OCI-LY7 (cell line): ENCODE measurements at regions not wholly inside any gene's neighbourhood (a gene's known extent, or its start where the extent isn't known, plus 50 kb on each side); places are given as distances from the start of the nearest gene placed in this dataset.

Experiments used
- BruUV-seq: library from RNA; stranded (reverse); fragments of 400-500 nt; replicated peaks from 2 replicates; lab custom pipeline; 2021; lab: Mats Ljungman, UMichigan
- CTCF ChIA-PET: fragments of 300-600 bp; sonication (Branson Sonifier 250); formaldehyde crosslinking; loops from one replicate; lab custom pipeline; 2022; ENCODE audit warnings: antibody characterized with exemption; ENCODE audit not compliant: unreplicated experiment; lab: Charles Lee
- POLR2A ChIA-PET: fragments of 300-600 bp; sonication (Branson Sonifier 250); formaldehyde crosslinking; loops from one replicate; lab custom pipeline; 2022; ENCODE audit warnings: antibody characterized with exemption; lab: Charles Lee
- DNase-seq: peaks from one replicate; pipeline ENCODE4 v3.0.0-alpha.2; 2015; ENCODE audit warnings: low spot score
- H2AFZ ChIP-seq: fragments of 200-600 bp; sonication (generic), shearing (Covaris generic); 2 replicates; pipeline ENCODE4 v1.6.1; 2014; ENCODE audit warnings: mild to moderate bottlenecking, antibody characterized with exemption, low read length, moderate library complexity
- H3K27ac ChIP-seq: fragments of 200-600 bp; sonication (generic); 2 replicates; pipeline ENCODE4 v1.5.1; 2014; ENCODE audit warnings: mixed run types, low read depth, mild to moderate bottlenecking, moderate library complexity, low read length, inconsistent platforms; ENCODE audit not compliant: poor library complexity, severe bottlenecking
- H3K36me3 ChIP-seq: fragments of 200-600 bp; sonication (generic); 2 replicates; pipeline ENCODE4 v1.6.1; 2014; ENCODE audit warnings: mild to moderate bottlenecking, antibody characterized with exemption, low read length, moderate library complexity, mixed read lengths; ENCODE audit not compliant: insufficient read depth
- H3K4me1 ChIP-seq: fragments of 200-600 bp; sonication (generic); 2 replicates; pipeline ENCODE4 v1.5.1; 2014; ENCODE audit warnings: mild to moderate bottlenecking, low read length; ENCODE audit not compliant: insufficient read depth, poor library complexity, severe bottlenecking
- H3K4me2 ChIP-seq: fragments of 200-600 bp; sonication (generic); 2 replicates; pipeline ENCODE4 v1.6.1; 2014; ENCODE audit warnings: mild to moderate bottlenecking, low read length
- H3K4me3 ChIP-seq: fragments of 200-600 bp; sonication (generic); 2 replicates; pipeline ENCODE4 v1.5.1; 2014; ENCODE audit warnings: mild to moderate bottlenecking, low read depth, low read length; ENCODE audit not compliant: poor library complexity, severe bottlenecking
- H3K79me2 ChIP-seq: fragments of 200-600 bp; sonication (generic); 2 replicates; pipeline ENCODE4 v1.6.1; 2016; ENCODE audit warnings: low read depth, mild to moderate bottlenecking, low read length, moderate library complexity, mixed read lengths; ENCODE audit not compliant: insufficient read depth
- H3K9me2 ChIP-seq: fragments of 200-600 bp; sonication (generic); 2 replicates; pipeline ENCODE4 v1.6.1; 2016; ENCODE audit warnings: mild to moderate bottlenecking, low read length, mixed read lengths; ENCODE audit not compliant: insufficient read depth
- H3K9me3 ChIP-seq: fragments of 200-600 bp; sonication (generic); 2 replicates; pipeline ENCODE4 v1.6.1; 2014; ENCODE audit warnings: mild to moderate bottlenecking, mixed run types, low read length, mixed read lengths
- H4K20me1 ChIP-seq: fragments of 200-600 bp; sonication (generic); 2 replicates; pipeline ENCODE4 v1.6.1; 2014; ENCODE audit warnings: mild to moderate bottlenecking, antibody characterized with exemption, low read length, moderate library complexity, mixed read lengths; ENCODE audit not compliant: insufficient read depth
- EZH2phosphoT487 ChIP-seq: fragments of 200-600 bp; sonication (generic); IDR thresholded peaks from 2 replicates; pipeline ENCODE4 v1.6.1; 2018; ENCODE audit warnings: low read depth, borderline replicate concordance, mild to moderate bottlenecking, mixed run types, antibody characterized with exemption, low read length, moderate library complexity, mixed read lengths
- intact Hi-C: fragments of 100-400 bp; cut with micrococcal nuclease; formaldehyde crosslinking; loops from one replicate; pipeline ENCODE4 v1.10.0; 2022; ENCODE audit not compliant: unreplicated experiment
- TF ChIP-seq, protein P1 (sequence below): fragments of 200-600 bp; sonication (generic); conservative IDR thresholded peaks from 2 replicates; pipeline ENCODE4 v1.5.1; 2014; ENCODE audit warnings: mild to moderate bottlenecking, antibody characterized with exemption, low read length, moderate library complexity, mixed read lengths

DNA sequence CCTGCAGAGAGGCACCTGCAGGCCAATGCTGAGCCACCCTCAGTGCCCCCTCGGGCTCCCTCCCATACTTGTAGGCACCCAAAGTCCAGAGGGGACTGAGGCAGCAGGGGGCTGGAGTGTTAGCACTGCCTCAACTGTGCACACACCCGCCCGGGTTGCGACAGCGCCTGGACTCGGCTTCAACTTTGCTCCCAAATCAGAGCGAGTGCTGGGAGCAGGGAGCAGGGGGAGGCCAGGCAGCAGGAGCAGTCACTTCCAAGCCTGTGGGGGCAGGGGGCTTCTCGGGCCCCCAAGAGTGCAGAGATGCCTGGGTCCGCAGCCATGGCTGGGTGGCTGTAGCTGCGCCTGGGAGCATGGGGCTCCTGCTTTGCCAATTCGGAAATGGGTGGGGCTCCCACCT is 79.5 kb downstream of the DISP1 start:
- POLR2A ChIA-PET = no interaction called here
- H2AFZ ChIP-seq = no peak overlapping the region
- CTCF ChIA-PET = no interaction called here

DNA sequence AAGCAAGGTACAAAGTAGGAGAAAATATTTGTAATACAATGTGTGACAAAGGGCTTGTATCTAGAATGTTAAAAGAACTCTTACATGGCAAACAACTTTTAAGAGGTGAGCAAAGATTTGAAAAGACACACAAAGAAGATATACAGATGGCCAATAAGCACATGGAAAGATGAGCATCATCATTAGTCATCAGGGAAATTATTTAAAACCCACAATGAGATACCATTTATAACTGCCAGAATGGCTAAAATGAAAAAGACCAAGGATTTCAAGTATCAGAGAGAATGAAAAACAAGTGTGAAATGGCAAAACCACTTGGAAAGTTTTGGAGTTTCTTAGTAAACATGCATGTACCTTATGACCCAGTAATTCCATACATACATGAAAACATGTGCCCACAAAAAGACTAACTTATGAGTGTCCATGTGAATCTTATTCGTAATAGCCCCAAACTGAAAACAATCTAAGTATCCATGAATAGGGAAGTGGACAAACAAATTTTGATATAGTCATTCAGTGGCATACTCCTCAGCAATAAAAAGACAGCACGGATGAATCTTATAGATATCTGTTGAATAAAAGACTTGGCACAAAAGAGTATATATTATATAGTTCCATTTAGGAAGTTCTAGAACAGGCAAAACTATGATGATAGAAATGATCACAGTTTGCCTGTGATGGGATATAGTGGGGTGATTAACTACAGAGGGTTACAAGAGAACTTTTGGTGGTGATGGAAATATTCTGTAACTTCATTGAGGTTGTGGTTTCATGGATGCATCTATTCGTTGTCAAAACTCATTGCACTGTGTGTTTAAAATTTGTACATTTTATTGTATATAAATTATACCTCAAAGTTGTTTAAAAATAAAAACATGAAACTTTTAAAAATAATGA is 82.0 kb downstream of the DISP1 start:
- H3K27ac ChIP-seq = no peak overlapping the region
- no peaks in the 10 kb centered on the region for H3K36me3 ChIP-seq
- DNase-seq = no peak
- H3K4me1 ChIP-seq = no peaks in the 10 kb centered on the region
- no peaks in the 10 kb centered on the region for H3K9me3 ChIP-seq
- POLR2A ChIA-PET = no interaction called here
- TF ChIP-seq, protein P1, sequence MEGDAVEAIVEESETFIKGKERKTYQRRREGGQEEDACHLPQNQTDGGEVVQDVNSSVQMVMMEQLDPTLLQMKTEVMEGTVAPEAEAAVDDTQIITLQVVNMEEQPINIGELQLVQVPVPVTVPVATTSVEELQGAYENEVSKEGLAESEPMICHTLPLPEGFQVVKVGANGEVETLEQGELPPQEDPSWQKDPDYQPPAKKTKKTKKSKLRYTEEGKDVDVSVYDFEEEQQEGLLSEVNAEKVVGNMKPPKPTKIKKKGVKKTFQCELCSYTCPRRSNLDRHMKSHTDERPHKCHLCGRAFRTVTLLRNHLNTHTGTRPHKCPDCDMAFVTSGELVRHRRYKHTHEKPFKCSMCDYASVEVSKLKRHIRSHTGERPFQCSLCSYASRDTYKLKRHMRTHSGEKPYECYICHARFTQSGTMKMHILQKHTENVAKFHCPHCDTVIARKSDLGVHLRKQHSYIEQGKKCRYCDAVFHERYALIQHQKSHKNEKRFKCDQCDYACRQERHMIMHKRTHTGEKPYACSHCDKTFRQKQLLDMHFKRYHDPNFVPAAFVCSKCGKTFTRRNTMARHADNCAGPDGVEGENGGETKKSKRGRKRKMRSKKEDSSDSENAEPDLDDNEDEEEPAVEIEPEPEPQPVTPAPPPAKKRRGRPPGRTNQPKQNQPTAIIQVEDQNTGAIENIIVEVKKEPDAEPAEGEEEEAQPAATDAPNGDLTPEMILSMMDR = no peak
- no peak for TF ChIP-seq EZH2phosphoT487
- no peaks in the 10 kb centered on the region for H3K9me2 ChIP-seq
- H3K79me2 ChIP-seq = no peaks in the 10 kb centered on the region
- no peak overlapping the region for H3K4me3 ChIP-seq
- BruUV-seq = no TSS peak
- CTCF ChIA-PET = no interaction called here
- no peak overlapping the region for H3K4me2 ChIP-seq
- H2AFZ ChIP-seq = no peak overlapping the region
- intact Hi-C loops = no loop called here
- no peaks in the 10 kb centered on the region for H4K20me1 ChIP-seq

More for the DNA sequence above, 79.5 kb downstream of the DISP1 start:
- DNase-seq = no peak
- Histone ChIP-seq H3K4me1 (no peaks in the 10 kb centered on the region), H3K4me3 (no peak overlapping the region), H3K9me2 (no peaks in the 10 kb centered on the region), H3K27ac (no peak overlapping the region), H3K36me3 (no peaks in the 10 kb centered on the region), H3K9me3 (no peaks in the 10 kb centered on the region), H3K4me2 (no peak overlapping the region), H3K79me2 (no peaks in the 10 kb centered on the region), H4K20me1 (no peaks in the 10 kb centered on the region)
- no TSS peak for BruUV-seq
- TF ChIP-seq, protein P1 = no peak
- no peak for TF ChIP-seq EZH2phosphoT487
- intact Hi-C loops = no loop called here

DNA sequence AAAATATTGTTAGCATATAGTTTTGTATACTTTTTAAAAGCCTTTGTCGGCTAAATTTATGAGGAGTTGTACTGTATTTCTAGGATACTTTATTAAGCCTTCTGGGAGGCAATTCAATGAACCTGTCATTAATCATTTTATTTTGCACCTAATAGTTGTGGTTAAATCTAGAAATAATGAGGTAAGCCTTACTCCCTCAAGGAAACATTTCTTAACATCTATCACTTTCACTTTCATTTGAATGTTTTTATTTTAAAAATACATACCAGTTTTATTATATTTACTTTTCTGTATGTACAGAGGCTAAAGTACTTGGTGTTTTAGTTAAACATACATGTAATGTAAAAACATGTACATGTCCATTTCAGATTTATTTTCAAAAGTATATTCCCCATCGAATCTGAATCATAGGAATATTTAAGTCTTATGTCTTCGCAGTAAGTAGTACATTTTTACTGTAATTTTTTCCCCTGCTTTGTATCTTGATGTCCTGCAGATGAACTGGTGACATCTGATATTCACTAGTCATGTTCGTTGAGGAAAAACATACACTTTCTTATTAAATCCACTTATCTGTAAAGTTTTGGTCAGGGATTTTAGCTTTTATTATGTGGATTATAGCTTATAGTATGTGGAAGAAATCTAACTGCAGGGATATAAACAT is 82.8 kb downstream of the DISP1 start:
- no peak overlapping the region for H3K27ac ChIP-seq
- H3K36me3 ChIP-seq = no peaks in the 10 kb centered on the region
- H2AFZ ChIP-seq = no peak overlapping the region
- no peaks in the 10 kb centered on the region for H3K9me2 ChIP-seq
- DNase-seq = no peak
- no peaks in the 10 kb centered on the region for H3K9me3 ChIP-seq
- H3K4me2 ChIP-seq = no peak overlapping the region
- no peaks in the 10 kb centered on the region for H3K79me2 ChIP-seq
- BruUV-seq = no TSS peak
- CTCF ChIA-PET = no interaction called here
- H4K20me1 ChIP-seq = no peaks in the 10 kb centered on the region
- H3K4me3 ChIP-seq = no peak overlapping the region
- intact Hi-C loops = no loop called here
- POLR2A ChIA-PET = no interaction called here
- TF ChIP-seq EZH2phosphoT487 = no peak
- TF ChIP-seq, protein P1 = no peak
- H3K4me1 ChIP-seq = no peaks in the 10 kb centered on the region
